Umbilical cord (tissue), 1 donor: ENCODE measurements at regions not wholly inside any gene's neighbourhood (a gene's known extent, or its start where the extent isn't known, plus 50 kb on each side); places are given as distances from the start of the nearest gene placed in this dataset.

ENCODE experiments used
- DNase-seq: peaks from one replicate; pipeline ENCODE4 v3.0.0-alpha.2; 2015; ENCODE audit warnings: low spot score

GRCh38 chr2:204321910-204322751 is 223.1 kb upstream of the PARD3B start:
- DNase-seq, result no peak

GRCh38 chr2:204325468-204325867 is 219.8 kb upstream of the PARD3B start:
- DNase-seq, result peak; percentile 85

GRCh38 chr2:204328373-204328772 is 216.9 kb upstream of the PARD3B start:
- DNase-seq, result no peak

GRCh38 chr2:204329016-204329415 is 216.3 kb upstream of the PARD3B start:
- no peak for DNase-seq

GRCh38 chr2:204329532-204329931 is 215.7 kb upstream of the PARD3B start:
- no peak for DNase-seq

- DNase-seq, result no peak
Observed at GRCh38 chr2:204331180-204331579, 214.1 kb upstream of the PARD3B start.

- no peak for DNase-seq
Observed at GRCh38 chr2:204331988-204332387, 213.3 kb upstream of the PARD3B start.

- DNase-seq, result peak; percentile 37
Observed at GRCh38 chr2:204332706-204333105, 212.6 kb upstream of the PARD3B start.

GRCh38 chr2:204333861-204334260 is 211.4 kb upstream of the PARD3B start:
- DNase-seq, result no peak

GRCh38 chr2:204335451-204336058 is 209.7 kb upstream of the PARD3B start:
- peak; percentile 32 for DNase-seq

GRCh38 chr2:204336153-204336744 is 209.0 kb upstream of the PARD3B start:
- no peak for DNase-seq

- DNase-seq, result no peak
Observed at GRCh38 chr2:204337638-204338037, 207.6 kb upstream of the PARD3B start.

- no peak for DNase-seq
Observed at GRCh38 chr2:204339212-204339715, 206.0 kb upstream of the PARD3B start.

GRCh38 chr2:204340511-204340910 is 204.8 kb upstream of the PARD3B start:
- DNase-seq, result no peak

- DNase-seq, result no peak
Observed at GRCh38 chr2:204341887-204342276, 203.4 kb upstream of the PARD3B start.

- DNase-seq, result no peak
Observed at GRCh38 chr2:204343685-204344084, 201.6 kb upstream of the PARD3B start.

- DNase-seq, result no peak
Observed at GRCh38 chr2:204344119-204344518, 201.2 kb upstream of the PARD3B start.

- no peak for DNase-seq
Observed at GRCh38 chr2:204346906-204347305, 198.4 kb upstream of the PARD3B start.

GRCh38 chr2:204353823-204354222 is 191.5 kb upstream of the PARD3B start:
- no peak for DNase-seq

- DNase-seq, result no peak
Observed at GRCh38 chr2:204354442-204354856, 190.8 kb upstream of the PARD3B start.

GRCh38 chr2:204355688-204356087 is 189.6 kb upstream of the PARD3B start:
- DNase-seq, result no peak

GRCh38 chr2:204356151-204356641 is 189.1 kb upstream of the PARD3B start:
- DNase-seq, result no peak
